Kidney epithelial cell (primary cell): ENCODE measurements at regions not wholly inside any gene's neighbourhood (a gene's known extent, or its start where the extent isn't known, plus 50 kb on each side); places are given as distances from the start of the nearest gene placed in this dataset.

Experiments
- DNase-seq: peaks from one replicate; pipeline ENCODE4 v3.0.0-alpha.2; 2010; ENCODE audit warnings: low read depth
- H3K27me3 ChIP-seq: 2 replicates; pipeline ENCODE4 v1.6.0; 2011; ENCODE audit warnings: low read length; ENCODE audit not compliant: control insufficient read depth, insufficient read depth
- H3K36me3 ChIP-seq: 2 replicates; pipeline ENCODE4 v1.5.1; 2011; ENCODE audit warnings: low read length; ENCODE audit not compliant: control insufficient read depth, insufficient read depth
- H3K4me3 ChIP-seq: 2 replicates; pipeline ENCODE4 v1.5.1; 2011; ENCODE audit warnings: low read depth, mild to moderate bottlenecking, control low read depth, low read length
- CTCF ChIP-seq: IDR thresholded peaks from 2 replicates; pipeline ENCODE4 v1.5.1; 2011; ENCODE audit warnings: mild to moderate bottlenecking, moderate library complexity, low read length, control low read depth, inconsistent platforms; ENCODE audit not compliant: insufficient read depth, poor library complexity, severe bottlenecking

DNA sequence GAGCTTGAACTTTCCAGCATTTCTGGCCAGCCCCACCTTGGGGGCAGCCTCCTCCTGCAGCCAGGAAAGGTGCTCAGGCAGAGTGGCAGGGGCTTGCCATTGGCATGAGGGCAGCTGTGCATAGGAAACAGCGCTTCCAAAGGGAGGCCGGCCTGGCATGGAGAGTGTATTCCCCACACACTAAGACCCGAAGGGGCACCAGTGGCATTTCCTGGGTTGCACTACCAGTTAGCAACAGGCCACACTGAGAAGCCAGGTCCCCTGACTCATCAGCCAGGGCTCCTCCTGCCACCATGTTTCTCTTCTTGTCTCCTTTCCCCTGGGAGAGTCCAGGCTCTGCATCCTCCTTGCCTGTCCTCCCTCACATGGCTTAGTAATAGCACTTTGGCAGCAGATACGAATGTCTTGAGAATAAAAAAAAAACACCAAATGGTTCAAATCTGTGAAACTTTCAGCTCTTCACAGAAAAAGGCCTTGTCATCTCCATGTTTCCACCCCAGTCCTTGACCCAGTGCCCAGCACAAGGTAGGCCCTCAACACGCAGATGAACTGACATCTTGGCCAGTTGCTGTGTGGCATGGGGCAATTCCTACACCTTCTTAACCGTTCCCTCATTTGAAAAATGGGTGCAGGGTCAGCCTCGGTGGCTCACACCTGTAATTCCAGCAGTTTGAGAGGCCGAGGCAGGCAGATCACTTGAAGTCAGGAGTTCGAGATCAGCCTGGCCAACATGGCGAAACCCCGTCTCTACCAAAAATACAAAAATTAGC, 180.4 kb downstream of the SMAD6 start:
- no peak for TF ChIP-seq CTCF
- no peak for DNase-seq
- Histone ChIP-seq H3K4me3 (no peak overlapping the region), H3K36me3 (no peaks in the 10 kb centered on the region), H3K27me3 (no peaks in the 10 kb centered on the region)

GRCh38 chr15:66883284-66883911, 181.4 kb downstream of the SMAD6 start:
- TF ChIP-seq CTCF, result no peak
- Histone ChIP-seq H3K36me3 (no peaks in the 10 kb centered on the region), H3K27me3 (no peaks in the 10 kb centered on the region), H3K4me3 (no peak overlapping the region)
- peak; percentile 99 for DNase-seq

DNA sequence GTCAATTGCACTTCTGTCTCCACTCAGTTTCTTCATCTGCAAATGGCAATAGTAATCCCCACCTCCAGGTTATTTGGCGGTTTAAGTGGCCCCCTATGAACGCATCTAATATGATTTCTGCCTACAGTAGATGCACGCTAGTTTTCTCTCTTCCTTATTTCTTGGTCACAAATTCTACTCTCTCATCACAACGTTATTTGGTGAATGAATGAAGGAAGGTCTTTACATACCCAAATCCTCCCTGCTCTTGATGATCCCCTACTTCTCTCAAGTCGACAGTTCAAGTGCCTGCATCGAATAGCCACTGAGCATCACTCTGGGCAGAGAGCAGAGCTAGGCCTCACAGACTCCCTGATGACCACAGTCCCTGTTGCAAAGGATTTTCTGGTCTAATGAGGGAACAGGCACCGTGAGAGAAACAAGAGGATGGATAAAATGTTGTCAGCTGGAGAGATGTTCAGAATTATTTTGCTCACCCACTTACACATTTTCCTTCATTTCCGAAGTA, 181.2 kb upstream of the SMAD3 start:
- no peak for DNase-seq
- no peak overlapping the region for H3K4me3 ChIP-seq
- no peak for TF ChIP-seq CTCF
- H3K27me3 ChIP-seq, result no peaks in the 10 kb centered on the region
- H3K36me3 ChIP-seq, result no peaks in the 10 kb centered on the region

GRCh38 chr15:66884661-66885237, 180.7 kb upstream of the SMAD3 start:
- no peak overlapping the region for H3K4me3 ChIP-seq
- DNase-seq, result no peak
- H3K27me3 ChIP-seq, result no peaks in the 10 kb centered on the region
- no peak for TF ChIP-seq CTCF
- no peaks in the 10 kb centered on the region for H3K36me3 ChIP-seq

GRCh38 chr15:66885281-66885915, 180.0 kb upstream of the SMAD3 start:
- Histone ChIP-seq H3K4me3 (no peak overlapping the region), H3K36me3 (no peaks in the 10 kb centered on the region), H3K27me3 (no peaks in the 10 kb centered on the region)
- TF ChIP-seq CTCF, result no peak
- DNase-seq, result no peak
